ENCODE measurements at regions not wholly inside any gene's neighbourhood (a gene's known extent, or its start where the extent isn't known, plus 50 kb on each side); places are given as distances from the start of the nearest gene placed in this dataset.

DNA sequence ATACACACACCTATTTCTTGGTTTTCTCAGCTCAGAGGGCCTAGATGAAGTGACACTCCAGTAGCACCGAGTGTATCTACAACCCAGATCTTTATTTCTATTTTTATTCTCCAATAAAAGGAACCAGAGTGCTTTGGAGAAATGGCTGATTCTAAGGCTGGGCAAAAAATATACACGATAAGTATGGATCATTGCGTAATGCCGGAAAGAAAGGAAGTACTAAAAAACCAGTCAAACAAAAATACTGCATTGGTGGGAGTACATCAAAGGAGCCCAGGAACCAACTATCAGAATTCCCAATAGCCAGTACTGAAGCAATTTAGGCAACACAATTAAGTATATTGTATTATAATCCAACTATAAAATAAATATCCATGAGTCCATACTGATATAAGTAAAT, 400.9 kb upstream of the CCDC196 start:
- ATAC-seq (ENCODE audit: low FRiP score) (no peak), DNase-seq (ENCODE audit: low spot score) (no peak)
- TF ChIP-seq, protein P1, sequence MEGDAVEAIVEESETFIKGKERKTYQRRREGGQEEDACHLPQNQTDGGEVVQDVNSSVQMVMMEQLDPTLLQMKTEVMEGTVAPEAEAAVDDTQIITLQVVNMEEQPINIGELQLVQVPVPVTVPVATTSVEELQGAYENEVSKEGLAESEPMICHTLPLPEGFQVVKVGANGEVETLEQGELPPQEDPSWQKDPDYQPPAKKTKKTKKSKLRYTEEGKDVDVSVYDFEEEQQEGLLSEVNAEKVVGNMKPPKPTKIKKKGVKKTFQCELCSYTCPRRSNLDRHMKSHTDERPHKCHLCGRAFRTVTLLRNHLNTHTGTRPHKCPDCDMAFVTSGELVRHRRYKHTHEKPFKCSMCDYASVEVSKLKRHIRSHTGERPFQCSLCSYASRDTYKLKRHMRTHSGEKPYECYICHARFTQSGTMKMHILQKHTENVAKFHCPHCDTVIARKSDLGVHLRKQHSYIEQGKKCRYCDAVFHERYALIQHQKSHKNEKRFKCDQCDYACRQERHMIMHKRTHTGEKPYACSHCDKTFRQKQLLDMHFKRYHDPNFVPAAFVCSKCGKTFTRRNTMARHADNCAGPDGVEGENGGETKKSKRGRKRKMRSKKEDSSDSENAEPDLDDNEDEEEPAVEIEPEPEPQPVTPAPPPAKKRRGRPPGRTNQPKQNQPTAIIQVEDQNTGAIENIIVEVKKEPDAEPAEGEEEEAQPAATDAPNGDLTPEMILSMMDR (IDR thresholded peaks at IDR 0.05): no peak

DNA sequence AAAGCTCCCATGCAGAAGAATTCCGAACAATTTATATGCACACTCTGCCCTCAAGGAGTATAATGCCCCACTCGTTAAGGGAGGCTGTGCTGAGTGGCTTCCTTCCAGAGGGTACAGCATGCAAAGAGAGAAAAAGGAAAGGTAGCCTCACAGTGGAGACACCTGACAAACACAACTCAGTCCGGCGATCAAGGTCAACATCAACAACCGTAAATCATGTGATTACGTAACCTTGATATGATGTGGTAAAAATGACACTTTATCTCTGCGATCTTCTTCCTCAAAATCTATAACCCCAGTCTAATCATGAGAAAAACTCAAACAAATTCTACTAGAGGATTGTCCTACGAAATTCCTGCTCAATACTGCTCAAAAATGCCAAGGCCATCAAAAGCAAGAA, 400.5 kb upstream of the CCDC196 start:
- ATAC-seq (ENCODE audit: low FRiP score) (no peak), DNase-seq (ENCODE audit: low spot score) (no peak)
- TF ChIP-seq, protein P1 (IDR thresholded peaks at IDR 0.05): no peak

DNA sequence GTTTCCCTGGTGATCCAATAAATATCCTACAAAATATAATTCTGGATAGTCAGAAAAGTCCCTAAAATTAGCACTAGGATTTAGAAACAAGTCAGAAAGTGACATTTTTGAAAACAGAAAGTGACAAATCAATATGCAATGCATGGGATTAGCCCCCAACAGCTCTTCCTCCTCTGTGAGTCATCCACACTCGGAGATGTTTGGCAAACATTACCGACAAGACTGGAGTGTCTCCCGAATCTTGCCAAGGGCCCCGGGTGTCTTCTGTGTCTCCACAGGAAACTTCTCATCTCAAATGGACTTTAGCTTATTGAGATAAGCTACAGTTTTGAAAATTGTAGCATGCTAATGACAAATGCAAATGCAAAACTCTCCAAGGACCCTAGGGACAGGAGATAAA, 398.9 kb upstream of the CCDC196 start:
- no peak for ATAC-seq (ENCODE audit: low FRiP score)
- TF ChIP-seq, protein P1 (IDR thresholded peaks at IDR 0.05): no peak
- DNase-seq (ENCODE audit: low spot score): no peak

DNA sequence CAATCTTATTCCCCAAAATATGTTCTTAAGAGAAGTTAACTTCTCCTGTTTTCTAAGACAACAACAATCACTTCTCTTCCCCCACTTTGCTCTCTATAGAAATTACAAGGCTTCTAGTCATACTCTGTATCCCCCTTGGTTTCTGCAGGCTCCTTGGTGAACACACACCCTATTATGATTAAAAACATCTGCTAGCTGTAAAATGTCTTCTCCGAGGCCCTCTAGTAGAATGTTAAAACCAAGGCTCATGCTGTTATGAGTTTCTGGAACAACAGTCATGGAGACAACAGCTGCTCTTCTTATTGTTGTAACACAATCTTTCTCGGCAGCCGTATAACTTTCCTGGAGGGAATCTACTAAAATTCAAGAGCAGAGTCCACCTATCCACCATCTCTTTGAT, 397.5 kb upstream of the CCDC196 start:
- ATAC-seq (ENCODE audit: low FRiP score) (no peak), DNase-seq (ENCODE audit: low spot score) (no peak)
- TF ChIP-seq, protein P1 (IDR thresholded peaks at IDR 0.05): no peak

DNA sequence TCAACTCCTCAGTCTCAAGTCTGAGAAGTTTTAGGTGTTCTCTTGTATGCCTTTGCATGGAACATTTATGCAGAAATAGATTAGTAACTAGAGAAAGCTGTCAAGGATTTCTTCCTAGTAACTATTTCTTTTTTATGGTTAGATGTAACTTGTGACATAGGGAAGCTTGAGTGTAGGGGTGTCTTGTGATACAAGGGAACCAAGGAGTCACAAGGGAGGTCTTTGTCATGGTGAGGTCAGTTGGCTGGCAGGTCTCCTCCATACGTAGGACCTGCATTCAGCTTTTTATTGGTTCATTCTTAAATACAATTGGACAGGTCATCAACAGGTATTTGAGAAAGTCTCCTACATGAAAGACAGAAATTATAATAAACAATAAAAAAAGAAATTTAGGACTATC, 394.0 kb upstream of the CCDC196 start:
- ATAC-seq (ENCODE audit: low FRiP score) (no peak), DNase-seq (ENCODE audit: low spot score) (no peak)
- TF ChIP-seq, protein P1 (IDR thresholded peaks at IDR 0.05): no peak

DNA sequence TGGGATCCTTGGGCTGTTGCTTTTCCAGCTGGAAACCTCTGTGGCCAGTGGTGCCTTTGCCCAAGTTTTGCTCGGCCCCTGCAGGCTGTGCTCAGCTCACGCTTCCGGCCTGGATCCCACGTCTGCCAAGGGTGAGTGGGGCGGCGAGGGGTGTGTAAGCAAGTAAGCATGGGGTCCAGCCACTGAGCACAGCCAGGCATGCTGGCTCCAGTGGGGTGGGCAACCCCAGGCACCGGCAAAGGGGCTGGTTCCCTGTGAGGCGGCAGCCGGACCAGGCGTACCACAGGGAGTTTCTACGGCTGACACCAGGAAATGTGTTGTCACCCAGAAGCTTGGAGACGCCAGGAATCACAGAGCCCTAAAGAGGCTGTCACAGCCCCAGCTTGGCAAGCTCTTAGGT, 393.4 kb upstream of the CCDC196 start:
- TF ChIP-seq, protein P1 (IDR thresholded peaks at IDR 0.05): no peak
- ATAC-seq (ENCODE audit: low FRiP score): no peak
- DNase-seq (ENCODE audit: low spot score): no peak

DNA sequence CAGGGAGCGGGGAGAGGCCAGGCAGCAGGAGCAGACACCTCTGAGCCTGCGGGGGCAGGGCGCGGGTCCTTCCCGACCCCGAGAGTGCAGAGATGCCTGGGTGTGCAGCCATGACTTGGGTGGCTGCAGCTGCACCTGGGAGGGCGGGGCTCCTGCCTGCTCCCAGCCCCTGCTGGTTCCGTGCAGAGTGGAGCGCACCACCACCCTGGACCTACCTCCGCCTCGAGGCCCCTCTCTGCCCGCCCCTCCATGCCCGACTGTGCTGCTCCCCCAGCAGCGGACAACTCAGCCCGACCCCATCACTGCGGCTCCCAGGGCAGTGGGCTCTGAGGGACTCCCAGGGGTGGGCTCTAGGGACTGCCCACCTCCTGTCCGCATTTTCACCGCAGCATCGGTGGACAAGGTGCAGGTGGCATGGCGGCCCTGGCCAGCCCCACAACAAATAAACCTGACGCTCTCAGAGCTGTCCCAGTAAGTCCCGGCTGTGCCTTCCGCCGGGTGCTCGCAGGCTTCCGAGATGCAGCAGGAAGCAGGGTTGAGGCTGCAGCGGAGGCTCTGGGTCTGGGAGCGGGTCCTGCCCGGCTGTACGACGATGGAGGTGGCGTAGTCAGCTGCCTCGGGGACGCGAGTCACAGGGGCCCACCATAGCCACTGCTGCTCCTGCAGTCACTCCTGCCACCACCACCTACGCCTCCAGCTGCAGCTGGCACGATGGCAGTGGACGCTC, 392.0 kb upstream of the CCDC196 start:
- no peak for DNase-seq (ENCODE audit: low spot score)
- no peak for ATAC-seq (ENCODE audit: low FRiP score)
- TF ChIP-seq, protein P1 (IDR thresholded peaks at IDR 0.05): no peak

Data from omental fat pad (tissue), 3 donors.